IPS-15b (cell line): ENCODE measurements at regions not wholly inside any gene's neighbourhood (a gene's known extent, or its start where the extent isn't known, plus 50 kb on each side); places are given as distances from the start of the nearest gene placed in this dataset.

ENCODE experiments used
- H3K27me3 ChIP-seq: one replicate; pipeline ENCODE4 v1.6.1; 2013; ENCODE audit warnings: low read length; ENCODE audit not compliant: control insufficient read depth, insufficient read depth
- H3K36me3 ChIP-seq: one replicate; pipeline ENCODE4 v1.6.1; 2013; ENCODE audit warnings: low read length; ENCODE audit not compliant: control insufficient read depth, insufficient read depth
- H3K4me1 ChIP-seq: one replicate; pipeline ENCODE4 v1.6.1; 2013; ENCODE audit warnings: mild to moderate bottlenecking, low read length; ENCODE audit not compliant: control insufficient read depth, insufficient read depth
- H3K4me3 ChIP-seq: one replicate; pipeline ENCODE4 v1.5.1; 2013; ENCODE audit warnings: low read depth, low read length
- H3K9ac ChIP-seq: one replicate; pipeline ENCODE4 v1.6.1; 2013; ENCODE audit warnings: low read depth, mild to moderate bottlenecking, low read length
- H3K9me3 ChIP-seq: one replicate; pipeline ENCODE4 v1.6.1; 2013; ENCODE audit warnings: mild to moderate bottlenecking, low read length; ENCODE audit not compliant: control insufficient read depth, insufficient read depth

DNA sequence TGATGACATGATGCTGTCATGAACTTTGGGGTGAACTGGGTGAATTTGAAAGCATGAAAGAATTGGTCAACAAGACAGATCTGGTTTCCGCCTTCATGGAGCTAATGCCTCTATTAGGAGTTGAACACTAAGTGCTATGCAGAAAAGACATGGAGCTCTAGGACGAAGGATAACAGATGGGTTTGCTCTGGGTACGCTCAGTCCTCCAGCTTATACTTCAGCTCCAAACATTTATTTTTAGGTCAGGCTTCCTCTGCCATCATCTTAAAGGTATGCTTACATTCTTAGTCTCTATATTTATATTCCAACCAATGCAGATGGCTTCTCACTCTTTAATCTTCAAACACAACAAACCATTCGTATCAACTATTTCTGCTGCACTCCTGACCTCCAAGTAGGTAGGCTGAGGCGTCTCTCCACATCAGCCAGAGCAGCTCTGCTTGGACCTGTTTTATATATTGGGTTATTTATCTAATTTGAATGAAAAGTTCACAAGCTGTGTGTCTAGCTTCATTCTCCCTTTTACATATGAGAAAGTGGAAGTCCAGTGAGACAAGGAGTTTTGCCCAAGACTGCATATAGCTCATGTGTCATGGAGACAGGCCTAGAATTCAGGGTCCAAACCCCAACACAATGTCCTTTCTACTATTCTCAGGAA is 226.3 kb downstream of the SPTSSA start:
- H3K9ac ChIP-seq = no peak overlapping the region
- no peaks in the 10 kb centered on the region for H3K9me3 ChIP-seq
- no peaks in the 10 kb centered on the region for H3K36me3 ChIP-seq
- no peaks in the 10 kb centered on the region for H3K27me3 ChIP-seq
- H3K4me3 ChIP-seq = no peak overlapping the region
- no peaks in the 10 kb centered on the region for H3K4me1 ChIP-seq

DNA sequence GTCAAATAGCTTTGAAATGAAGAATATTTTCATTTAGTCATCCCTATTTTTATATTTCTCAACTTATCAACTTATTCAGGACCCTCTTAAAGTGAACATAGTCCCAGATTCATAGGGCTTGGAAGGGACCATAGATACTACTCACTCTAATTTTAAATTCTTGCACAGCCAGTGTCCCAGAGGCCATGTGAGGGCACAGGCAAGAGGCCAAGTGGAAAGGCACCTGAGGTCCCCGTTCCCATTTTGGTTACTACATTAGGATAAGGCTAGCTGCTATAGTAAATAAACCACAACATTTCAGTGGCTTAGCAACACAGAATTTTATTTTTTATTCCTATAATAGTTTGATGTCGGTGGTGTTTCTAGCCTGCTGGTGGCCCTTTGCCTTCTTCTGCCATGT is 227.8 kb downstream of the SPTSSA start:
- Histone ChIP-seq H3K9me3 (no peaks in the 10 kb centered on the region), H3K4me3 (no peak overlapping the region), H3K36me3 (no peaks in the 10 kb centered on the region), H3K9ac (no peak overlapping the region), H3K4me1 (no peaks in the 10 kb centered on the region), H3K27me3 (no peaks in the 10 kb centered on the region)

DNA sequence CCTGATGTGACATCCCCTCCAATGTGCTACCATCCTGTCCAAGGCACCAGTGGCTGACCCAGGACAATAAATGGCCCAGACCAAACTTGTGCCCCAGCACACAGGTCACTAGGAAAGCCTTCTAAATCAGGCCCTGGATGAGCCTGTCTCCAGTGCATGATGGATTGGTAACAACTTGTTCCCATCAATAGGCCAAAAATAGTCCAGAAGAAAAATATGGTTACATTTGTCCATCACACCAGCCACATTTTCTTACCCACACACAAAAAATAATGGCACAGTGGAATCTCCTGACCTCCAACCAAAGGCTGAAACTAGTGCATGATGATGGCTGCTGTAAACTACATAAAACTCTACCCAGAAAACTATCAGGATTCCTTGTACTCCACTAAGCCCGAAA is 228.4 kb downstream of the SPTSSA start:
- Histone ChIP-seq H3K9me3 (no peaks in the 10 kb centered on the region), H3K36me3 (no peaks in the 10 kb centered on the region), H3K4me1 (no peaks in the 10 kb centered on the region), H3K4me3 (no peak overlapping the region), H3K27me3 (no peaks in the 10 kb centered on the region), H3K9ac (no peak overlapping the region)

DNA sequence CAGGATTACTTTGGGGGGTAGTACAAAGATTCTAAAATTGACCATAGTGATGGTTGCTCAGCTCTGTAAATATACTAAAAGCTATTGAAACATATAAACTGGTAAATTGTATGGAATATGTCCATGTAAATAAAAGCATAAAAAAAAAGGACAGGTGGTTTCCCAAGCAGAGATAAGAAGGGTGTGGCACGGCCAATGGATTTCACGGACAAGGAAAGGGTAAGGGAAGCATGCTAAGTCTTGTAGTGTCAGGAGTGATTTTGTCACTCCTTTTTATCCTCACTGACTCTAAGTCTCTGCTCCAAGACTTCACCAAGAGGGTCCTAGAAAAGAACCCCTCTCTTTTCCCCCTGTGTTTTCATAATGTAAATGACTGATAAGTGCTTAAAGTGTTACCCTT is 229.2 kb downstream of the SPTSSA start:
- peaks cover under 1% of the 10 kb centered on the region for H3K27me3 ChIP-seq
- H3K4me1 ChIP-seq = no peaks in the 10 kb centered on the region
- H3K9me3 ChIP-seq = no peaks in the 10 kb centered on the region
- no peak overlapping the region for H3K9ac ChIP-seq
- no peaks in the 10 kb centered on the region for H3K36me3 ChIP-seq
- no peak overlapping the region for H3K4me3 ChIP-seq

DNA sequence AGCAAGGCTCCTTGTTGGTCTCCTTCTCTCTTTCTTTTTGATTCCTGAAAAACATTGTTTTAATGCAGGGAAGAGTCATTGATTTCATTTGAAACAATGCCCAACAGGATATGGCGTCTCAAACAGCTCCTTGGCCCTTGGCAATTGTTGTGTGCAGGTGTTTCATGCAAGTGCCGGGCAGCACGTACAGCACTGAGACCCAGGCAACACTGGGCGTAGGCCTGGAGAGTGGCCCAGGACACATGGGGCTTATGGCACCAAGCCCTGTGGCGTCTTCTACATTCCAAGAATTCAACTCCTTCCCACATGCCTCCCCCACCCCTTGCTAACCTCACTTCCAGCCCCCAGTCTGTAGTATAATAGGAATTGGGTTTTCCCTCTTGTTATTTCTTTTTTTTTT is 230.4 kb downstream of the SPTSSA start:
- Histone ChIP-seq H3K4me1 (no peaks in the 10 kb centered on the region), H3K4me3 (no peak overlapping the region), H3K9ac (no peak overlapping the region), H3K27me3 (peaks cover 7% of the 10 kb centered on the region), H3K36me3 (no peaks in the 10 kb centered on the region), H3K9me3 (no peaks in the 10 kb centered on the region)

DNA sequence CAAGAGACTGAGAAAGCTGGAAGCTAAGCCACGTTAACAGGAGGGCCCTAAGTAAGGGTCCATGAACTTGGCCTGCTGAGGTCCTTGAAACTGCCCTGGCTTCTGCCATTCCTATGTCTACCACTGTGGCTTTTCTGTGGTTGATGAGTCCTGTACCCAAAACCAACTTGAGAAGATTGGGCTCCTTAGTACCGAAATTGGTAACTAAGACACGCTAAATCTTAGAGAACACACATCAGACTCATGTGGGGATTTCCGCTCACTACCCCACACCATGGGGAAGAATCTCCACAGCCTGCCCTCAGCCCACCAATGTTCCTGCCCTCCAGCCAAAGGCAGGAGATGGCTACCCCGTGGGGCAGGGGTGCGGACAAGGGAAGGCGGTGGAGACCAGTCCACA is 232.9 kb downstream of the SPTSSA start:
- Histone ChIP-seq H3K27me3 (peaks cover 7% of the 10 kb centered on the region), H3K9ac (no peak overlapping the region), H3K9me3 (no peaks in the 10 kb centered on the region), H3K36me3 (no peaks in the 10 kb centered on the region), H3K4me1 (no peaks in the 10 kb centered on the region), H3K4me3 (no peak overlapping the region)

DNA sequence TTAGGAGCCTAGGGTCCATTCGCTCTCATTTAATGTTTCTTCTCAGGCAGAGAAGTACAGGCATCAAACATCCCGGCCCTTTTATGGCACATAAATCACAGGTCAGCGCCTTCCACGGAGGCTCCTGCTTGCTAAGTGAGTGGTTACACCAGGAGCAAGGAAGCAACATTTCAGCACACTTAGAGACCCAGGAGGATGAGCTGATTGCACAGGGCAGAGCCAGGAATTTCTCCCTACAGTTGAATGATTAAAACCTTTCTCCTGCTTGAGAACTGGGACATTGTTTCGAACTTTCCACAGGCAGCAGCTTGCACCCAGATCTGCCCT is 233.4 kb downstream of the SPTSSA start:
- Histone ChIP-seq H3K27me3 (peaks cover 7% of the 10 kb centered on the region), H3K4me3 (no peak overlapping the region), H3K36me3 (no peaks in the 10 kb centered on the region), H3K9me3 (no peaks in the 10 kb centered on the region), H3K4me1 (no peaks in the 10 kb centered on the region), H3K9ac (no peak overlapping the region)

DNA sequence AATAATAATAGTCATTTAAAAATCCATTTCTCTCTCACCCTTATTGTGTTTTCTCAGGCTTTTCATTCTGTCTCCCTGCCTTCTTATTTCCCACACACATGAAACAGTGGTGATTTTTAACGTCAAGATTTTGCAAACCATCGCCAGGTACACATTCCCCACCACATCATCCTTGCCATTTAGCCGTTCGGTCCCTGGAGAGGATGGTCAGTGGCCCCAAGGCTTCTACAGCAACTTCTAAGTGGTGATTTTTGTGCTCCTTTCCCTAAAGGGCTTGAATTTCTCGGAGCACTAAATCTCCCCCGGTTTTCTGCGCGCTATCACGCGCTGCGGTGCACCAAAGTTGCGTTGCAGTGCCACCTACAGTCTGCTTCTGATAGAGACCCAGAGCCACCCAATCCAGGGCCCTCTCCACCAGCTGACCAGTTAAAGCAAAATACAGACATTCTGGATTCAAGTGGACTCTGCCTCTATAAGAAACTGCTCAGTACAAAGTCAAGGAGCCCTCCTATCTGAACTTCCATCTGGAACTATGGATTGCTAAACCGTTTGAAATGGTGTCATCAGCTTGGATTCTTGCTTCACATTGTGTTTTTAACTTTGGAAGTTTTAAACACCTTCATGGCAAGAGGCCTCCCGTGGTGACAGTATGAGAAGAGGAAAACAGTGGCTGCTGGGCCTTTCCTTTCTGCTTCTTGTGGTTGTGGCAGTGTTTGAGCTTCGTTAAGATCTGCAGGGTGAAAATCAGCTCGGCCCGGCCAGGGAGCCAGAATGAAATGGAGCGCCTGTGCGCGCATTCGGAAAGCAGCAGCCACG is 234.0 kb downstream of the SPTSSA start:
- Histone ChIP-seq H3K36me3 (no peaks in the 10 kb centered on the region), H3K9me3 (no peaks in the 10 kb centered on the region), H3K9ac (no peak overlapping the region), H3K4me3 (no peak overlapping the region), H3K4me1 (peaks cover 2% of the 10 kb centered on the region), H3K27me3 (peaks cover 7% of the 10 kb centered on the region)

DNA sequence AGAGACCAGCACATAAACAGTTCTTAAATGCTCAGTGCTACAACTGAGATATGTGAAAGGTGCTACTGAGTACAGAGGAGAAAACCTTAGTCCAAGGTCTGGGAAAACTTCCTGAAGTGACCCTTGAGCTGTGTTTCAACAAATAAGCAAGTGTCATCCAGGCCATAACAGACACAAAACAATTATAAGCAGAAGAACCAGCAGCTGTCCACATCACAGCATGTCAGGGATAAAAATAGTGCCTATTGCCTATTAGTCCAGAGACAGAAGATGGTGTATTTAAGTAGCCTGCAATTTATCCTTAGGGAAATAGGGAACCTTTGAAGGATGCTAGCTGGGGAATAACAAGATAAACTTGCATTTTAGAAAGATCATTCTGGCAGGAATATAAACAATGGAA is 237.8 kb downstream of the SPTSSA start:
- Histone ChIP-seq H3K9me3 (no peaks in the 10 kb centered on the region), H3K4me3 (no peak overlapping the region)

DNA sequence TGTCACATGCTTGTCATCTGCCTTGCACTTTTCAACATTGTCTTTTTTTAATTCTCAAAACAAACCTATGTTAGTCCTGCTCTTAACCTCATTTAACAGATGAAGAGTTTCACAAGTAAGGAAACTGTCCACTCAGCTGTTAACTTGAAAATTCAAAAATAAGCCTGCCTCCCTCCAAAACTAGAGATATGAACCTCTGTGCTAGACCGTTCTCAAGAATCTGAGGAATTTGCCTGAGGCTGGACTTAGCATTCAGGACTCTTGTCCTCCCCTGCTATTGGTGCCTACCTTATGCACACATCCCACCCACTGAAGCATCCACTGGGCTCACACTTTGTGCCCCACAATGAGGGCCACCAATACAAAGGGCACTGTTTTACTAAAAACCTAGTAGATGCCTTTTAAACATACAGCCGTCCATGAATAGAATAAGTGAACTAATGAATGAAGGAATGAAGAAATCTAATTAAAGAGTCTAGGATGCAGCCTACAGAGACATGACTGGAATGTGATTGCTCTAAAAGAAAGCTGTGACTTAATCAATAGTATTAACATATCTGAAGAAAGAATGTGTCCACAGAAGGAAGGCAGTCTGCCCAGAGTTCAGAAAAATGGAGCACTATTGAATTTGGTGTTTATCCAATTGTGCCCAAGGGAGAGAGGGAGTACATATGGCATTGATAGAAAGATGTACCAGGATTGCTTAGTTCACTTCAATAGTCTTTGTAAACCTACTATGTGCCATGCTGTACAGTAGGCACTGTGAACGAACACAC is 238.5 kb downstream of the SPTSSA start:
- no peak overlapping the region for H3K9ac ChIP-seq
- no peaks in the 10 kb centered on the region for H3K9me3 ChIP-seq
- H3K4me3 ChIP-seq = no peak overlapping the region
- no peaks in the 10 kb centered on the region for H3K36me3 ChIP-seq
- H3K27me3 ChIP-seq = peaks cover 7% of the 10 kb centered on the region
- peaks cover 3% of the 10 kb centered on the region for H3K4me1 ChIP-seq

More for the DNA sequence above, 237.8 kb downstream of the SPTSSA start:
- no peaks in the 10 kb centered on the region for H3K36me3 ChIP-seq
- H3K9ac ChIP-seq = no peak overlapping the region
- peaks cover 7% of the 10 kb centered on the region for H3K27me3 ChIP-seq
- H3K4me1 ChIP-seq = peaks cover 3% of the 10 kb centered on the region

DNA sequence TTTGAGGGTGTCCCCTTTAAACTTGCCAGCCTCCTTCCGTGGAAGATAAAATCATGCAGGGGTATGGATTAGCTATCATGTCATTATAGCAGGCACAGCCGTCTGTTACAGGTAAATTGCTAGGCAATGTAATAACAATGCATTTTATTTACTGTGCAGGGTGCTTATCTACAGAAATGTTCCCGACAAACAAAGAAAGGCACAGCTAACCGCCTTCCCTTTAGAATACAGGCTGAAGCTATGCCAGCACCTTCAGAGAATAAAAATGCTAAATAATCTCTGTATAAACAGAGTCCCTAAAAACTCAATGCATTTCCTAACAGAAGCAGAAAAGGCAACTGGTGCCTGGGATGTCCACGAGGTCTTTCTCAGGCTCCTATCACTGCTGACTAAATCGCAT is 239.2 kb downstream of the SPTSSA start:
- Histone ChIP-seq H3K9me3 (no peaks in the 10 kb centered on the region), H3K36me3 (no peaks in the 10 kb centered on the region), H3K4me3 (no peak overlapping the region), H3K4me1 (peaks cover 3% of the 10 kb centered on the region), H3K27me3 (peaks cover 7% of the 10 kb centered on the region), H3K9ac (no peak overlapping the region)

DNA sequence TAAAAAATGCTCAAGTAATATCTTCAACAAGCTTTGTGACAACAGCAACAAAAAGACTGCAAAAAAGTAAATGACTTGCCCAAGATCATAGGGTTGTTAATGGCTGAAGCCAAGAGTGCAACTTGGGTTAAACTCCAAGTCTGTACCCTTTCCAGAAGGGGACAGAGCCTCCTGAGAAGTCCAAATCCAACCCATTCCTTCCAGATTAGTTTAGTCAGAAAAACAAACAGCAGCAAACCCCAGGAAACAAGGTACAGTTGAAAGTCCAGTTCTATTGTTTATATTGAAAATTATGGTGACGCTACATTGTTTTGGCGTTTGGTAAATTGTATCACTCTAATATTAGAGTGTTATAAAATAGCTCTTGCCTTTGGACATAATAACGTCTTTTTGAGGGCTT is 239.9 kb downstream of the SPTSSA start:
- Histone ChIP-seq H3K4me3 (no peak overlapping the region), H3K36me3 (no peaks in the 10 kb centered on the region), H3K9ac (no peak overlapping the region), H3K27me3 (peaks cover under 1% of the 10 kb centered on the region), H3K9me3 (no peaks in the 10 kb centered on the region), H3K4me1 (peaks cover 3% of the 10 kb centered on the region)
